Adrenal gland (tissue), 5 donors: ENCODE measurements at regions not wholly inside any gene's neighbourhood (a gene's known extent, or its start where the extent isn't known, plus 50 kb on each side); places are given as distances from the start of the nearest gene placed in this dataset.

Source experiments
- POLR2A ChIP-seq, 2 donors: fragments of 450-650 bp; IDR thresholded peaks; one replicate each; pipeline ENCODE4 v1.6.1; 2017; ENCODE audit warnings: antibody characterized with exemption in 2 of 2, mild to moderate bottlenecking in 2 of 2, moderate library complexity in 1 of 2
- TF ChIP-seq, protein P1 (sequence below), 6 experiments: fragments of 450-650 bp in 4 of 6; fragments of 200-600 bp in 2 of 6; sonication (generic) in 1 of 6; IDR thresholded peaks; 1 replicate in 5 of 6; 2 replicates in 1 of 6; pipeline versions ENCODE4 v1.5.1 to v1.8.0; 2016 to 2021; ENCODE audit warnings: antibody characterized with exemption in 6 of 6, mild to moderate bottlenecking in 2 of 6, moderate library complexity in 1 of 6
- donor health status: DM: no; HTN: no; CAD: no.

DNA sequence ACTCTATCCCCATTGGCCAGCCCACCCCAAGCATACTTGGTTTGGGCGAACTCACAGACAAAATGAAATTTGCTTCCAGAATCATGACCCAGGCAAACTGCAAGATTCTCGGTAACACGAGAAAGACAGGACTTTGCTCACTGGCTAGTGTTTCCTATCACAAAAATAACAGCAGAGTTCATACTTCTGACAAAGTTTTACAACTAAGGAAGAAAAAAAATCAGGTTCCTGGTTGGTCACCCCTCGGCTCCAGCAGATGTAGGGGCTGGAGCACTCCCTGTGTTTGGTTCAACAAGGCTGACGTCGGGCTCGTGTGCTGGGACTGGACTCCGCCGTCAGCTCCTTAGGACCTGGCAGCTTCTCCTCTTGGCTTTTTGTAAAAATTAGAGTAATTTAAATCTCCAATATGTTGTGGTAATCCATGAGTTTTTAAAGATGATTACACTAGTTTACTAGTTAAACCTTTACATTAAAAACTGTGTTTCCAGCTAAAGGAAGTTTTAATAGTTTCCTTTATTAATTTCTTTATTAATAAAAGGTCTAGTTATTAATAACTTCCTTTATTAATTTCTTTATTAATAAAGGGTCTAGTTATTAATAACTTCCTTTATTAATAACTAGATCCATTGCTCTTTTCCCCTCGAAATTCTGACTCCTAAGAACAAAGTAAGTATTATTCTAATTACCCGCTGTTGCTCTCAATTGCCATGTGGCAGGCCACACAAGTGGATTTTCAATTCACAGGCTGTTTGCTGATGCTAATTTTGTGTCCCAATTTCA is 115.6 kb upstream of the RNF32 start:
- TF ChIP-seq, protein P1, sequence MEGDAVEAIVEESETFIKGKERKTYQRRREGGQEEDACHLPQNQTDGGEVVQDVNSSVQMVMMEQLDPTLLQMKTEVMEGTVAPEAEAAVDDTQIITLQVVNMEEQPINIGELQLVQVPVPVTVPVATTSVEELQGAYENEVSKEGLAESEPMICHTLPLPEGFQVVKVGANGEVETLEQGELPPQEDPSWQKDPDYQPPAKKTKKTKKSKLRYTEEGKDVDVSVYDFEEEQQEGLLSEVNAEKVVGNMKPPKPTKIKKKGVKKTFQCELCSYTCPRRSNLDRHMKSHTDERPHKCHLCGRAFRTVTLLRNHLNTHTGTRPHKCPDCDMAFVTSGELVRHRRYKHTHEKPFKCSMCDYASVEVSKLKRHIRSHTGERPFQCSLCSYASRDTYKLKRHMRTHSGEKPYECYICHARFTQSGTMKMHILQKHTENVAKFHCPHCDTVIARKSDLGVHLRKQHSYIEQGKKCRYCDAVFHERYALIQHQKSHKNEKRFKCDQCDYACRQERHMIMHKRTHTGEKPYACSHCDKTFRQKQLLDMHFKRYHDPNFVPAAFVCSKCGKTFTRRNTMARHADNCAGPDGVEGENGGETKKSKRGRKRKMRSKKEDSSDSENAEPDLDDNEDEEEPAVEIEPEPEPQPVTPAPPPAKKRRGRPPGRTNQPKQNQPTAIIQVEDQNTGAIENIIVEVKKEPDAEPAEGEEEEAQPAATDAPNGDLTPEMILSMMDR (IDR thresholded peaks at IDR 0.05), result no peak
- TF ChIP-seq POLR2A (IDR thresholded peaks at IDR 0.05), result no peak
